ENCODE measurements at regions not wholly inside any gene's neighbourhood (a gene's known extent, or its start where the extent isn't known, plus 50 kb on each side); places are given as distances from the start of the nearest gene placed in this dataset.
"Not testable (repeated sequence)": the region's sequence is repeated elsewhere in the genome, so short reads cannot be mapped to it uniquely, and the experiment has no call there.

GRCh38 chr1:239112101-239112935, 274.1 kb upstream of the CHRM3 start:
- no peaks in the 10 kb centered on the region for H3K4me1 ChIP-seq (ENCODE audit: low read length)
- H2AFZ ChIP-seq (ENCODE audit: low read length): no peak overlapping the region
- H3F3A ChIP-seq (ENCODE audit: insufficient read depth, low read length): no peaks in the 10 kb centered on the region
- no peaks in the 10 kb centered on the region for H3K9me2 ChIP-seq (replicated peaks; ENCODE audit: insufficient read depth, low read length)
- H3K9me3 ChIP-seq (replicated peaks; ENCODE audit: insufficient read depth, low read length): no peaks in the 10 kb centered on the region
- TF ChIP-seq CTCF (IDR thresholded peaks at IDR 0.05; ENCODE audit: low read length) (no peak), EZH2phosphoT487 (IDR thresholded peaks at IDR 0.05; ENCODE audit: low read length) (no peak), EZH2 (optimal IDR thresholded peaks at IDR 0.05; ENCODE audit: low read depth, low read length) (no peak)
- no peaks in the 10 kb centered on the region for H3K36me3 ChIP-seq (replicated peaks; ENCODE audit: insufficient read depth, low read length)
- no peaks in the 10 kb centered on the region for H4K20me1 ChIP-seq (ENCODE audit: insufficient read depth, low read length)
- H3K4me3 ChIP-seq (ENCODE audit: low read length): no peak overlapping the region
- no peak overlapping the region for H3K9ac ChIP-seq (ENCODE audit: low read length)
- no peak for DNase-seq
- no peaks in the 10 kb centered on the region for H3K27me3 ChIP-seq (replicated peaks; ENCODE audit: insufficient read depth, low read length)
- H3K79me2 ChIP-seq (ENCODE audit: low read length): no peaks in the 10 kb centered on the region
- H3K4me2 ChIP-seq (ENCODE audit: low read depth, low read length): no peak overlapping the region
- H3K27ac ChIP-seq (ENCODE audit: low read length): no peak overlapping the region

- H3K9me2 ChIP-seq (replicated peaks; ENCODE audit: insufficient read depth, low read length): no peaks in the 10 kb centered on the region
Observed at GRCh38 chr1:239107676-239108075, 278.7 kb upstream of the CHRM3 start.

GRCh38 chr1:239106689-239107088, 279.7 kb upstream of the CHRM3 start:
- H3K36me3 ChIP-seq (replicated peaks; ENCODE audit: insufficient read depth, low read length); H4K20me1 ChIP-seq (ENCODE audit: insufficient read depth, low read length); H3K79me2 ChIP-seq (ENCODE audit: low read length); H3F3A ChIP-seq (ENCODE audit: insufficient read depth, low read length); H3K9ac ChIP-seq (ENCODE audit: low read length); H3K27ac ChIP-seq (ENCODE audit: low read length); DNase-seq; H3K27me3 ChIP-seq (replicated peaks; ENCODE audit: insufficient read depth, low read length); H3K9me3 ChIP-seq (replicated peaks; ENCODE audit: insufficient read depth, low read length); H3K9me2 ChIP-seq (replicated peaks; ENCODE audit: insufficient read depth, low read length); H2AFZ ChIP-seq (ENCODE audit: low read length); H3K4me3 ChIP-seq (ENCODE audit: low read length); H3K4me2 ChIP-seq (ENCODE audit: low read depth, low read length); H3K4me1 ChIP-seq (ENCODE audit: low read length): not testable (repeated sequence)

More at GRCh38 chr1:239107676-239108075, 278.7 kb upstream of the CHRM3 start:
- Histone ChIP-seq H3K4me2 (ENCODE audit: low read depth, low read length) (no peak overlapping the region), H3F3A (ENCODE audit: insufficient read depth, low read length) (no peaks in the 10 kb centered on the region), H3K27ac (ENCODE audit: low read length) (no peak overlapping the region), H3K79me2 (ENCODE audit: low read length) (no peaks in the 10 kb centered on the region), H3K9ac (ENCODE audit: low read length) (no peak overlapping the region), H4K20me1 (ENCODE audit: insufficient read depth, low read length) (no peaks in the 10 kb centered on the region), H3K4me1 (ENCODE audit: low read length) (no peaks in the 10 kb centered on the region), H2AFZ (ENCODE audit: low read length) (no peak overlapping the region), H3K4me3 (ENCODE audit: low read length) (no peak overlapping the region), H3K36me3 (replicated peaks; ENCODE audit: insufficient read depth, low read length) (no peaks in the 10 kb centered on the region), H3K9me3 (replicated peaks; ENCODE audit: insufficient read depth, low read length) (no peaks in the 10 kb centered on the region), H3K27me3 (replicated peaks; ENCODE audit: insufficient read depth, low read length) (no peaks in the 10 kb centered on the region)
- TF ChIP-seq EZH2phosphoT487 (IDR thresholded peaks at IDR 0.05; ENCODE audit: low read length) (no peak), CTCF (IDR thresholded peaks at IDR 0.05; ENCODE audit: low read length) (no peak), EZH2 (optimal IDR thresholded peaks at IDR 0.05; ENCODE audit: low read depth, low read length) (no peak)
- no peak for DNase-seq

- Histone ChIP-seq H3K4me3 (ENCODE audit: low read length) (no peak overlapping the region), H3F3A (ENCODE audit: insufficient read depth, low read length) (no peaks in the 10 kb centered on the region), H4K20me1 (ENCODE audit: insufficient read depth, low read length) (no peaks in the 10 kb centered on the region), H3K27ac (ENCODE audit: low read length) (no peak overlapping the region), H3K4me1 (ENCODE audit: low read length) (no peaks in the 10 kb centered on the region), H3K79me2 (ENCODE audit: low read length) (no peaks in the 10 kb centered on the region), H3K9ac (ENCODE audit: low read length) (no peak overlapping the region), H3K9me2 (replicated peaks; ENCODE audit: insufficient read depth, low read length) (no peaks in the 10 kb centered on the region), H3K27me3 (replicated peaks; ENCODE audit: insufficient read depth, low read length) (no peaks in the 10 kb centered on the region), H3K9me3 (replicated peaks; ENCODE audit: insufficient read depth, low read length) (no peaks in the 10 kb centered on the region), H2AFZ (ENCODE audit: low read length) (no peak overlapping the region), H3K4me2 (ENCODE audit: low read depth, low read length) (no peak overlapping the region), H3K36me3 (replicated peaks; ENCODE audit: insufficient read depth, low read length) (no peaks in the 10 kb centered on the region)
- DNase-seq: no peak
- TF ChIP-seq CTCF (IDR thresholded peaks at IDR 0.05; ENCODE audit: low read length) (no peak), EZH2 (optimal IDR thresholded peaks at IDR 0.05; ENCODE audit: low read depth, low read length) (no peak), EZH2phosphoT487 (IDR thresholded peaks at IDR 0.05; ENCODE audit: low read length) (no peak)
Observed at GRCh38 chr1:239098400-239099037, 287.8 kb upstream of the CHRM3 start.

All from MM.1S (cell line).